ENCODE measurements at regions not wholly inside any gene's neighbourhood (a gene's known extent, or its start where the extent isn't known, plus 50 kb on each side); places are given as distances from the start of the nearest gene placed in this dataset.

DNA sequence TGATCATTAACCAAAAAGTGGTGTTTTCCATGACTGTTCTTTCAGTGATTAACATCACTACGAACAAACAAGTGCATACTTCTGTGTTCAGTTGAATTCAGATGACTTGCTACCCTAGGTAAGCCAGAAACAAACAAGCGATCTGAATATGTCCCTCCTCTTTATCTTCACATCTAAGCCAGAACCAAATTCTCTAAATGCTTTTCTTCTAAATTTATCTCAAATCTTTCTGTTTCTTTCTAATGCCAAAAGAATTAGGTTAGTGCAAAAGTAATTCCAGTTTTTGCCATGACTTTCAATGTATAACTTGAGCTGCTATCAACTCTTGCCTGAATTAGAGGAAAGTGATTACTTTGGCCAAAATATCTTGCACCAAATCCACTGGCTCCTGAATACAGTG, 481.2 kb downstream of the COL11A1 start:
- Histone ChIP-seq H3K9me3 (no peaks in the 10 kb centered on the region), H3K27me3 (no peaks in the 10 kb centered on the region), H3K27ac (no peak overlapping the region), H3K4me3 (no peak overlapping the region), H3K36me3 (no peaks in the 10 kb centered on the region), H3K4me1 (no peaks in the 10 kb centered on the region)
- intact Hi-C loops (cut with DNase I), result no loop called here
- ATAC-seq (no peak), DNase-seq (no peak)
- TF ChIP-seq, protein P1, sequence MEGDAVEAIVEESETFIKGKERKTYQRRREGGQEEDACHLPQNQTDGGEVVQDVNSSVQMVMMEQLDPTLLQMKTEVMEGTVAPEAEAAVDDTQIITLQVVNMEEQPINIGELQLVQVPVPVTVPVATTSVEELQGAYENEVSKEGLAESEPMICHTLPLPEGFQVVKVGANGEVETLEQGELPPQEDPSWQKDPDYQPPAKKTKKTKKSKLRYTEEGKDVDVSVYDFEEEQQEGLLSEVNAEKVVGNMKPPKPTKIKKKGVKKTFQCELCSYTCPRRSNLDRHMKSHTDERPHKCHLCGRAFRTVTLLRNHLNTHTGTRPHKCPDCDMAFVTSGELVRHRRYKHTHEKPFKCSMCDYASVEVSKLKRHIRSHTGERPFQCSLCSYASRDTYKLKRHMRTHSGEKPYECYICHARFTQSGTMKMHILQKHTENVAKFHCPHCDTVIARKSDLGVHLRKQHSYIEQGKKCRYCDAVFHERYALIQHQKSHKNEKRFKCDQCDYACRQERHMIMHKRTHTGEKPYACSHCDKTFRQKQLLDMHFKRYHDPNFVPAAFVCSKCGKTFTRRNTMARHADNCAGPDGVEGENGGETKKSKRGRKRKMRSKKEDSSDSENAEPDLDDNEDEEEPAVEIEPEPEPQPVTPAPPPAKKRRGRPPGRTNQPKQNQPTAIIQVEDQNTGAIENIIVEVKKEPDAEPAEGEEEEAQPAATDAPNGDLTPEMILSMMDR (IDR thresholded peaks at IDR 0.05), result no peak

DNA sequence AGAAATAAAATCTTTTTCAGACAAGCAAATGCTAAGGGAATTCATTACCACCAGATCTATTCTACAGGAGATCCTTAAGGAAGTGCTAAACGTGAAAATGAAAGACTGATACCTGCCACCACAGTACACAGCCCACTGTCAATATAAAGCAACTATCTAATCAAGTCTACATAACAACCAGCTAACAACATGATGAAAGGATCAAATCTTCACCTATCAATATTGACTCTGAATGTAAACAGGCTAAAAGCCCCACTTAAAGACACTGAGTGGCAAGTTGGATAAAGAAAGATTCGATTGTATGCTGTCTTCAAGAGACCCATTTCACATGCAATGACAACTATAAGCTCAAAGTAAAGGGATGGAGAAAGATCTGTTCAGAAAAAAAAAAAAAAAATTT, 492.4 kb downstream of the COL11A1 start:
- intact Hi-C loops (cut with DNase I), result loop anchor here (5.0 kb wide), 1 partner anchor 136 kb away; no protein-coding TSS in a partner anchor

DNA sequence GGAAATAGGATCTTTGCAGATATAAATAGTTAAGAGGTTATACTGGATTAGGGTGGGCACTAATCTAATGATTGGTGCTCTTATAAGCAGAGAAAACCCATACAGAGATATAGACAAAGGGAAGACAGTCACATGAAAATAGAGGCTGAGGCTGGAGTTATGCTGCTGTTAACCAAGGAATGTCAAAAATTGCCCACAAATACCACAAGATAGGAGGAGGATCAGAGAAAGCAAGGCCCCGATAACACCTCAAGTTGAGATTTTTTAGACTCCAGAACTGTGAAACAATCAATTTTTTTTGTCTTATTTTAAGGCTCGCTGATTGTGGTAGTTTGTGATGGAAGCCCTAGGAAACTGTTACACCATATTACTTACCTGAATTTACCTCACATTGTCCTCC, 513.2 kb downstream of the COL11A1 start:
- ATAC-seq (no peak), DNase-seq (no peak)
- Histone ChIP-seq H3K36me3 (no peaks in the 10 kb centered on the region), H3K4me3 (no peak overlapping the region), H3K9me3 (no peaks in the 10 kb centered on the region), H3K4me1 (no peaks in the 10 kb centered on the region), H3K27ac (no peak overlapping the region), H3K27me3 (no peaks in the 10 kb centered on the region)
- TF ChIP-seq, protein P1 (IDR thresholded peaks at IDR 0.05), result no peak
- intact Hi-C loops (cut with DNase I), result no loop called here

More for the DNA sequence above, 492.4 kb downstream of the COL11A1 start:
- ATAC-seq (no peak), DNase-seq (no peak)
- Histone ChIP-seq H3K4me3 (no peak overlapping the region), H3K27ac (no peak overlapping the region), H3K27me3 (no peaks in the 10 kb centered on the region), H3K36me3 (no peaks in the 10 kb centered on the region), H3K9me3 (no peaks in the 10 kb centered on the region), H3K4me1 (no peaks in the 10 kb centered on the region)
- TF ChIP-seq, protein P1 (IDR thresholded peaks at IDR 0.05), result no peak

GRCh38 chr1:102593276-102593675, 515.0 kb downstream of the COL11A1 start:
- Histone ChIP-seq H3K27ac (no peak overlapping the region), H3K4me3 (no peak overlapping the region), H3K9me3 (no peaks in the 10 kb centered on the region), H3K36me3 (no peaks in the 10 kb centered on the region), H3K27me3 (no peaks in the 10 kb centered on the region), H3K4me1 (no peaks in the 10 kb centered on the region)
- TF ChIP-seq, protein P1 (IDR thresholded peaks at IDR 0.05), result no peak
- intact Hi-C loops (cut with DNase I), result no loop called here
- DNase-seq, result no peak
- ATAC-seq, result no peak

- DNase-seq, result no peak
- TF ChIP-seq, protein P1 (IDR thresholded peaks at IDR 0.05), result no peak
- ATAC-seq, result no peak
- Histone ChIP-seq H3K27ac (no peak overlapping the region), H3K36me3 (no peaks in the 10 kb centered on the region), H3K27me3 (no peaks in the 10 kb centered on the region), H3K4me1 (no peaks in the 10 kb centered on the region), H3K4me3 (no peak overlapping the region), H3K9me3 (no peaks in the 10 kb centered on the region)
- intact Hi-C loops (cut with DNase I), result no loop called here
These were observed 519.8 kb downstream of the COL11A1 start for GRCh38 chr1:102588536-102588935.

DNA sequence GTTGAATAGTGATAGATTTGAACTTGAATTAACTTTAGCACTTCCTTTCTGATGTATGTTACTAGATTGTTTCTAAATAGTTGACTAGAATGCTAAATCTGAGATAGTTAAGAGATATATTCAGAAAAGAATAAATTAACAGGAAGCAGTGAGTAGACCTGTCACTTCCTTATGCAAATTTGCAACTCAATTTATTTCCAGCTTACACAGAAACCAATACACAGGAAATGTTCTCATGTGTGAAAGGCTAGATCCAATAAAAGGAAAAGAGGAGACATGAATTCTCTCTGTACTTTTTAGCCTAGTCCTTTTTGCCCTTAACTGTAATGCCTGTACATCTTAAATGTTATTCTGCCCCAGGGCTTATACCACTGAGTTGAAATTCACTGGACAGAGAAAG, 522.3 kb downstream of the COL11A1 start:
- DNase-seq (no peak), ATAC-seq (no peak)
- H3K36me3 ChIP-seq, result no peaks in the 10 kb centered on the region
- TF ChIP-seq, protein P1 (IDR thresholded peaks at IDR 0.05), result no peak
- no peaks in the 10 kb centered on the region for H3K9me3 ChIP-seq
- H3K4me1 ChIP-seq, result no peaks in the 10 kb centered on the region
- H3K27me3 ChIP-seq, result no peaks in the 10 kb centered on the region
- H3K4me3 ChIP-seq, result no peak overlapping the region
- intact Hi-C loops (cut with DNase I), result no loop called here
- no peak overlapping the region for H3K27ac ChIP-seq

Data from upper lobe of right lung (tissue), 1 donor.